ENCODE measurements at regions not wholly inside any gene's neighbourhood (a gene's known extent, or its start where the extent isn't known, plus 50 kb on each side); places are given as distances from the start of the nearest gene placed in this dataset.

DNA sequence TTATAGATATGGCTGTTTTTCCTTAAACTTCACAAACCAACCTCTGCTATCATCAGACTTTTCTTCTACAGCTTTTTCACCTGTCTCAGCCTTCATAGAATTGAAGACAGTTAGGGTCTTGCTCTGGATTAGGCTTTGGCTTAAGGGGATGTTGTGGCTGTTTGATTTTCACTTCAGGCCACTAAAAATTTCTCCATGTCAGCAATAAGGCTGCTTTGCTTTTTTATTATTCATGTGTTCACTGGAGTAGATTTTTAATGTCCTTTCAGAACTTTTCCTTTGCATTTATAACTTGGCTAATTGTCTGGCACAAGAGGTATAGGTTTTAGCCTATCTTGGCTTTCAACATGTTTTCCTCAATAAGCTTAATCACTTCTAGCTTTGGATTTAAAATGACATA, 392.6 kb downstream of the RFPL4B start:
- TF ChIP-seq, protein P1, sequence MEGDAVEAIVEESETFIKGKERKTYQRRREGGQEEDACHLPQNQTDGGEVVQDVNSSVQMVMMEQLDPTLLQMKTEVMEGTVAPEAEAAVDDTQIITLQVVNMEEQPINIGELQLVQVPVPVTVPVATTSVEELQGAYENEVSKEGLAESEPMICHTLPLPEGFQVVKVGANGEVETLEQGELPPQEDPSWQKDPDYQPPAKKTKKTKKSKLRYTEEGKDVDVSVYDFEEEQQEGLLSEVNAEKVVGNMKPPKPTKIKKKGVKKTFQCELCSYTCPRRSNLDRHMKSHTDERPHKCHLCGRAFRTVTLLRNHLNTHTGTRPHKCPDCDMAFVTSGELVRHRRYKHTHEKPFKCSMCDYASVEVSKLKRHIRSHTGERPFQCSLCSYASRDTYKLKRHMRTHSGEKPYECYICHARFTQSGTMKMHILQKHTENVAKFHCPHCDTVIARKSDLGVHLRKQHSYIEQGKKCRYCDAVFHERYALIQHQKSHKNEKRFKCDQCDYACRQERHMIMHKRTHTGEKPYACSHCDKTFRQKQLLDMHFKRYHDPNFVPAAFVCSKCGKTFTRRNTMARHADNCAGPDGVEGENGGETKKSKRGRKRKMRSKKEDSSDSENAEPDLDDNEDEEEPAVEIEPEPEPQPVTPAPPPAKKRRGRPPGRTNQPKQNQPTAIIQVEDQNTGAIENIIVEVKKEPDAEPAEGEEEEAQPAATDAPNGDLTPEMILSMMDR (IDR thresholded peaks at IDR 0.05): no peak
- TF ChIP-seq POLR2A (IDR thresholded peaks at IDR 0.05): no peak
